ENCODE measurements at regions not wholly inside any gene's neighbourhood (a gene's known extent, or its start where the extent isn't known, plus 50 kb on each side); places are given as distances from the start of the nearest gene placed in this dataset.
A peak's percentile ranks its signal among the peaks of the same experiment; 100 is the strongest.
"Not testable (repeated sequence)": the region's sequence is repeated elsewhere in the genome, so short reads cannot be mapped to it uniquely, and the experiment has no call there.

DNA sequence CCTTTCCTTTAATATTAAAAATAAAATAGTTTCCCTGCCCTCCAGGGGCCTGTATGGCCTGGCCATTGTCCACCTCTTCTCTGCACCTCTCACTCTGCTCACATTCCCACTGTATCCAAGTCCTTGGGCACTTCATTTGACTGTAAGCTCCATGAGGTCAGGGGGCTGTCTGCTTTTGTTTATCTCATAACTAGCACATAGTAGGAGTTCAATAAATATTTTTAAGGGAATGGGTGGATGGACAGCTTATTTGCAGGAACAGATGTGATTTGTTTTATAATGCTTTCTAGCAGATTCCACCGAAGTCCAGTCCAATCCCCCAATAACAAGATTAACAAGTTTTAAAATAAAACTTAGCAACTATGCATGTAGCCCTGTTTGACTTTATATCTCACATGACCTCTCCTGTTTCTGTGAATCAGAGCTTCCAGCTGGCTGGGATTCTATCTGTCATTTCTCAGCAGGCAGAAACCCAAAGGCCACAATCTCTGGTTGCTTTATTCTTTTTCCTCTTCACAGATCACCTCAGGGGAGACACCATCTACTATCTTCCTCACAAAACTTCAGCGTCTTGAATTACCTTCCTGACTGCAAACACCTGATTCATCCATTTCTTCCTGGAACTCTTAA is 123.0 kb upstream of the NR2F2 start:
- no peaks in the 10 kb centered on the region for H3K9me3 ChIP-seq (ENCODE audit: control insufficient read depth in 1 of 2, low read length in 2 of 2)
- H3K27me3 ChIP-seq (ENCODE audit: control insufficient read depth in 1 of 2, insufficient read depth in 2 of 2, low read length in 2 of 2), result no peaks in the 10 kb centered on the region
- no peak overlapping the region for H3K9ac ChIP-seq (ENCODE audit: low read depth in 1 of 2, low read length in 2 of 2)
- no peak overlapping the region for H3K4me3 ChIP-seq (ENCODE audit: low read depth in 1 of 2, low read length in 2 of 2)
- H3K36me3 ChIP-seq (ENCODE audit: control insufficient read depth in 1 of 2, insufficient read depth in 2 of 2, low read length in 2 of 2), result no peaks in the 10 kb centered on the region
- no peak overlapping the region for H3K27ac ChIP-seq (ENCODE audit: low read depth, low read length)
- peaks cover 0 to 5% of the 10 kb centered on the region in 2 donors for H3K4me1 ChIP-seq (ENCODE audit: control insufficient read depth in 1 of 2, insufficient read depth in 2 of 2, low read length in 2 of 2)

DNA sequence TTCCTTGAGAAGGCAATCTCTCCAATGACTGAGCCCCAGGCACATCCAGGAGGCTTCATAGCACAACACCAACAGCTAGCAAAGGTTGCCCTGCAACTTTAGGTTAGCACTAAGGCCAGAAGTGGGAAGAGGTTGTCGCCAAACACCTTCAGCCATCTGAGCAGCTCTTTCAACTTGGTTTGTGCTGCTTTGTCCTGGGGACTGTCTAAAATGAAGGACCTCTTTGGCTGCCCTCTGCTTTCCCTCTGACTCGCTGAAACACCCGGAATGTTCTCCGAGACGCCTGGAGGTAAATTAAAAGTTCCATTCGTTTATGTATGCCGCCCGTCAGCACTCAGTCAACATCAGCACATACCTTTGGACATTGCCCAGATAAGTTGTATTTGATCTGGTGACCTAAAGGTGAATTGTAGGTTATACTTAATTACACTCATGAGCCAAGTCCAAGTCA is 121.2 kb upstream of the NR2F2 start:
- Histone ChIP-seq H3K27ac (ENCODE audit: low read depth, low read length) (peak overlapping the region; percentile 11), H3K9ac (ENCODE audit: low read depth in 1 of 2, low read length in 2 of 2) (no peak overlapping the region), H3K36me3 (ENCODE audit: control insufficient read depth in 1 of 2, insufficient read depth in 2 of 2, low read length in 2 of 2) (no peaks in the 10 kb centered on the region), H3K9me3 (ENCODE audit: control insufficient read depth in 1 of 2, low read length in 2 of 2) (no peaks in the 10 kb centered on the region), H3K4me1 (ENCODE audit: control insufficient read depth in 1 of 2, insufficient read depth in 2 of 2, low read length in 2 of 2) (peaks cover 0 to 5% of the 10 kb centered on the region in 2 donors), H3K4me3 (ENCODE audit: low read depth in 1 of 2, low read length in 2 of 2) (no peak overlapping the region), H3K27me3 (ENCODE audit: control insufficient read depth in 1 of 2, insufficient read depth in 2 of 2, low read length in 2 of 2) (no peaks in the 10 kb centered on the region)

DNA sequence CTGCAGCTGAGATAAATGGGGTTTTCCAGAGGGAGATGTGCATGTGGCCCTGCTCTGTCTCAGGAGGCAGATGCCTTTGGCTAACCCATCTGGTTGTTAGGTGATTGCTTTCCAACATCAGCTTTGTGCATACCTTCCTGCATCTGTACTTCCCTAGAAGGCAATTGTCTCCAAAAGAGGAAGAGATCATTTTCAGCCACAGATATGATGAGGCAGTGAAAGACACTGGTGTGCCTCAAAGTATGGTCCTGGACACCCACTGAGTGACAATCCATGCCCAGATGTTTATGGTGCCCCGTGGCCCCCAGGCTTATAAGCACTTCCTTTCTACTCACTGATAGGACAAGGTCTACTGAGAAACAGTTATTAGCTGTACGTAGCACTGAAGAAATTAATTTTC is 117.5 kb upstream of the NR2F2 start:
- Histone ChIP-seq H3K4me3 (ENCODE audit: low read depth in 1 of 2, low read length in 2 of 2) (no peak overlapping the region), H3K36me3 (ENCODE audit: control insufficient read depth in 1 of 2, insufficient read depth in 2 of 2, low read length in 2 of 2) (no peaks in the 10 kb centered on the region)

DNA sequence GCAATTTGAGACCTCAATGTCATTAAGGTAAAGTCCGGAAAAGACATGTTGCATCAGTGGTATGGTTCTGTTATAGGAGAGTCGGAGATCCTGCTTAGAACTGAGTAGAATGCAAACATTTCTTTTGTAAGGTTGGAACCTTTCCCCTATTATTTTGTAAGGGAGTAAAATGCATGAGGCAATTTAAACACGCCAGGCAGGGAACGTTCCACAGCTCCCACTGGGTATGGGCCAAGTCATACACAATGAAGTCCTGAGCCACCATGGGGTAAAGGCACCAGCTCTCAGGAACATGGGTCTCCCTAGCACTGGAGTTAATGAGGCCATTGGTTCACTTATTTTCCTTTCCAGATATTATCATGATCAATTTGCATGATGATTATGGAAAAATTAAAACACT is 116.6 kb upstream of the NR2F2 start:
- Histone ChIP-seq H3K27ac (ENCODE audit: low read depth, low read length) (no peak overlapping the region), H3K4me1 (ENCODE audit: control insufficient read depth in 1 of 2, insufficient read depth in 2 of 2, low read length in 2 of 2) (peaks cover 0 to 5% of the 10 kb centered on the region in 2 donors), H3K4me3 (ENCODE audit: low read depth in 1 of 2, low read length in 2 of 2) (no peak overlapping the region), H3K9me3 (ENCODE audit: control insufficient read depth in 1 of 2, low read length in 2 of 2) (no peaks in the 10 kb centered on the region), H3K9ac (ENCODE audit: low read depth in 1 of 2, low read length in 2 of 2) (no peak overlapping the region), H3K27me3 (ENCODE audit: control insufficient read depth in 1 of 2, insufficient read depth in 2 of 2, low read length in 2 of 2) (no peaks in the 10 kb centered on the region), H3K36me3 (ENCODE audit: control insufficient read depth in 1 of 2, insufficient read depth in 2 of 2, low read length in 2 of 2) (no peaks in the 10 kb centered on the region)

More for the DNA sequence above, 117.5 kb upstream of the NR2F2 start:
- Histone ChIP-seq H3K27ac (ENCODE audit: low read depth, low read length) (no peak overlapping the region), H3K27me3 (ENCODE audit: control insufficient read depth in 1 of 2, insufficient read depth in 2 of 2, low read length in 2 of 2) (no peaks in the 10 kb centered on the region), H3K9ac (ENCODE audit: low read depth in 1 of 2, low read length in 2 of 2) (no peak overlapping the region), H3K9me3 (ENCODE audit: control insufficient read depth in 1 of 2, low read length in 2 of 2) (no peaks in the 10 kb centered on the region), H3K4me1 (ENCODE audit: control insufficient read depth in 1 of 2, insufficient read depth in 2 of 2, low read length in 2 of 2) (peaks cover 0 to 5% of the 10 kb centered on the region in 2 donors)

DNA sequence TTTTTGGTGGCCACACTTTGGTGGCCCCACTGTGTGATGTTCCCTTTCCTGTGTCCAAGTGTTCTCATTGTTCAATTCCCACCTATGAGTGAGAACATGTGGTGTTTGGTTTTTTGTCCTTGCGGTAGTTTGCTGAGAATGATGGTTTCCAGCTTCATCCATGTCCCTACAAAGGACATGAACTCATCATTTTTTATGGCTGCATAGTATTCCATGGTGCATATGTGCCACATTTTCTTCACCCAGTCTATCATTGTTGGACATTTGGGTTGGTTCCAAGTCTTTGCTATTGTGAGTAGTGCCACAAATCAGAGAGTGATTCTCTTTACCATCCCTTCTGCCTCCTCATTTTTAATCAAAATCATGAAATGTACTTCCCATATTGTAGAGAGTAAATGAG is 114.0 kb upstream of the NR2F2 start:
- not testable (repeated sequence) for H3K4me3 ChIP-seq (ENCODE audit: low read depth in 1 of 2, low read length in 2 of 2); H3K4me1 ChIP-seq (ENCODE audit: control insufficient read depth in 1 of 2, insufficient read depth in 2 of 2, low read length in 2 of 2); H3K9ac ChIP-seq (ENCODE audit: low read depth in 1 of 2, low read length in 2 of 2)

DNA sequence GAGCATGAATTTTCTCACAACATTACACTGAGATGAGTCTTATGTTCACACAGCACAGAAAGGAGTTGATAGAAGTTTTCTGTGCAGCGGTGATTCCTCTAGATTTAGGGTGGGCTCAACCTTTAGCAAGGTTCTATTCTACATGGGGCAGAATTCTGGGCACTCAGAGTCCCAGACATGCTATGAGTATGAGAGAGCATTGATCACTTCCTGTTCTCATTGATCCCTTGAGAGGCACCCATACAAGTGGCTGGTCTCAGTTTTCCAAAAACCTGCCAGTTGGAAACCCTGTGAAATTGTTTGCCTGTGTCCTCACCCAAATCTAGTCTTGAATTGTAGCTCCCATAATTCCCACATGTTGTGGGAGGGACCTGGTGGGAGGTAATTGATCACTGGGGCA is 112.5 kb upstream of the NR2F2 start:
- Histone ChIP-seq H3K36me3 (ENCODE audit: control insufficient read depth in 1 of 2, insufficient read depth in 2 of 2, low read length in 2 of 2) (no peaks in the 10 kb centered on the region), H3K27ac (ENCODE audit: low read depth, low read length) (no peak overlapping the region), H3K4me3 (ENCODE audit: low read depth in 1 of 2, low read length in 2 of 2) (no peak overlapping the region), H3K4me1 (ENCODE audit: control insufficient read depth in 1 of 2, insufficient read depth in 2 of 2, low read length in 2 of 2) (no peaks in the 10 kb centered on the region), H3K9ac (ENCODE audit: low read depth in 1 of 2, low read length in 2 of 2) (no peak overlapping the region), H3K27me3 (ENCODE audit: control insufficient read depth in 1 of 2, insufficient read depth in 2 of 2, low read length in 2 of 2) (no peaks in the 10 kb centered on the region), H3K9me3 (ENCODE audit: control insufficient read depth in 1 of 2, low read length in 2 of 2) (no peaks in the 10 kb centered on the region)

More for the DNA sequence above, 114.0 kb upstream of the NR2F2 start:
- H3K27me3 ChIP-seq (ENCODE audit: control insufficient read depth in 1 of 2, insufficient read depth in 2 of 2, low read length in 2 of 2); H3K36me3 ChIP-seq (ENCODE audit: control insufficient read depth in 1 of 2, insufficient read depth in 2 of 2, low read length in 2 of 2); H3K9me3 ChIP-seq (ENCODE audit: control insufficient read depth in 1 of 2, low read length in 2 of 2); H3K27ac ChIP-seq (ENCODE audit: low read depth, low read length): not testable (repeated sequence)

DNA sequence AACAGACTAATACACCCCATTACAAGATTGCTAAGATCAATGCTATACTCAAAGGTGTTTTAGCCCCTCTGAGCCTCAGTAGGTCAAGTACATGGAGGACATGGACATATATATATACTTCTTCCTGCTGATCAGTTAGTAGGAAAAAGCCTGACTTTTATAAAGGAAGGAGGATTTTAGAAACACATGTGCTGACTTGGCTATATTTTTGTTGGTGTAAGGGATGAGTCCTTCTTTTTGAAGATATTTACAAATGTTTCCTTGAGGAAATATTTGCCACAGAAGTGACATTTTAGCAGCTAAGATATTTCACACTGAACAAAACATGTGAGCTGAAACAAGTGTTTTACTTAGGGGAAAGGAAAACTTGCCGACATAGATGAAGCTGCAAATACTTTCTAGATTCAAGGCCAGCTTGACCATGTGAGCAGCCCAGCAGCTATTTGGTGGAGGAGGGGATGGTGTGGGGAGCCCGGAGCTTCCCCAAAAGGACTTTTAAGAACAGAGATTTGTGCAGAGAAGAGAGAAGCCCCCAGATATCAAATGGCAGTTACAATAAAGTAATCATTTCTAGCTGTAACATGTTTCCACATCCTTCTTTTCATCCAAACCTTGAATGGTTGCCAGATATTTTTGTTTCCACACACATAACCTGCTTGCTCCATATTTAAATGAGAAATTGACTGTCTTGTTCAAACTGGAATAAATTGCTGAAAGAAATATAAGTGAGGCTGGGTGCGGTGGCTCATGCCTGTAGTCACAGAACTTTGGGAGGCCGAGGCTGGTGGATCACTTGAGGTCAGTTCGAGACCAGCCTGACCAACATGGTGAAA is 111.7 kb upstream of the NR2F2 start:
- Histone ChIP-seq H3K27ac (ENCODE audit: low read depth, low read length) (no peak overlapping the region), H3K9ac (ENCODE audit: low read depth in 1 of 2, low read length in 2 of 2) (no peak overlapping the region), H3K9me3 (ENCODE audit: control insufficient read depth in 1 of 2, low read length in 2 of 2) (no peaks in the 10 kb centered on the region), H3K36me3 (ENCODE audit: control insufficient read depth in 1 of 2, insufficient read depth in 2 of 2, low read length in 2 of 2) (no peaks in the 10 kb centered on the region), H3K27me3 (ENCODE audit: control insufficient read depth in 1 of 2, insufficient read depth in 2 of 2, low read length in 2 of 2) (no peaks in the 10 kb centered on the region), H3K4me1 (ENCODE audit: control insufficient read depth in 1 of 2, insufficient read depth in 2 of 2, low read length in 2 of 2) (no peaks in the 10 kb centered on the region), H3K4me3 (ENCODE audit: low read depth in 1 of 2, low read length in 2 of 2) (no peak overlapping the region)

DNA sequence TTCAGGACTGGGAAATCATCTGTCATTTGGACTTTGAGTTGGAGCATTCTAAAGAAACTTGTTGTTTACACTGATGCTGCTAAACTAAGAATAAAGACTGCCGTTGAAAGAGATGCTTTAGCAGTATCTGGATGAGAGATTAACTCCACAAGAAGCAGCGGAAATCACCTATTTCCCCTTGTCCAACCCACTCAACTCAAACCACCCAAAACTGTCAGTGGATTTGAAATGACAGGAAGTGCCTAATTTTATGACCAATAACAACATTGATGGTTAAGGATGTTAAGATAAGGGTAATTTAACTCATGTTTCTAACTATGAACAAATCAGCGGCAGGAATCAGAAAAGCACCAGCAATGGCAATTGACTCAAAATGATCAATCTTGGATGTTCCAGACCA is 110.8 kb upstream of the NR2F2 start:
- Histone ChIP-seq H3K9ac (ENCODE audit: low read depth in 1 of 2, low read length in 2 of 2) (no peak overlapping the region), H3K9me3 (ENCODE audit: control insufficient read depth in 1 of 2, low read length in 2 of 2) (no peaks in the 10 kb centered on the region), H3K4me1 (ENCODE audit: control insufficient read depth in 1 of 2, insufficient read depth in 2 of 2, low read length in 2 of 2) (no peaks in the 10 kb centered on the region), H3K36me3 (ENCODE audit: control insufficient read depth in 1 of 2, insufficient read depth in 2 of 2, low read length in 2 of 2) (no peaks in the 10 kb centered on the region), H3K4me3 (ENCODE audit: low read depth in 1 of 2, low read length in 2 of 2) (no peak overlapping the region), H3K27me3 (ENCODE audit: control insufficient read depth in 1 of 2, insufficient read depth in 2 of 2, low read length in 2 of 2) (no peaks in the 10 kb centered on the region), H3K27ac (ENCODE audit: low read depth, low read length) (no peak overlapping the region)

DNA sequence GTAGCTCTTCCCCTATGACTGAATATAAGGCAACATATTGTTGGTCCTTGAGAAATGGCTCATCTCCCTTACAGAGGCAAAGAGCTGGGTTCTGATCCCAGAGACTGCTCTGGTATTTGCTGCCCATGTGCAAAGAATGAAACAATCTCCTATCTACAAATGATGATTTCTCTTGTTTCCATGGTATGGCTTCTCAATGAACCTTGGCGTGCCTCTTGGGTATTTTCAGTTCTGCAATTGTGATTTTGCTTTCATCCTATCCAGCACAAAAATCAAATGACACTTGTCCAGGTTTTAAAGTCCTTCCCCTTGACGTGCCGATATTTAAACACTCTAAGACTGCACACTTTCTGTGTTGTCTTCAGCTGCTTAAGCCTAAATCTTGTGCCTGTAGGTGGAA is 109.8 kb upstream of the NR2F2 start:
- H3K27ac ChIP-seq (ENCODE audit: low read depth, low read length), result no peak overlapping the region

DNA sequence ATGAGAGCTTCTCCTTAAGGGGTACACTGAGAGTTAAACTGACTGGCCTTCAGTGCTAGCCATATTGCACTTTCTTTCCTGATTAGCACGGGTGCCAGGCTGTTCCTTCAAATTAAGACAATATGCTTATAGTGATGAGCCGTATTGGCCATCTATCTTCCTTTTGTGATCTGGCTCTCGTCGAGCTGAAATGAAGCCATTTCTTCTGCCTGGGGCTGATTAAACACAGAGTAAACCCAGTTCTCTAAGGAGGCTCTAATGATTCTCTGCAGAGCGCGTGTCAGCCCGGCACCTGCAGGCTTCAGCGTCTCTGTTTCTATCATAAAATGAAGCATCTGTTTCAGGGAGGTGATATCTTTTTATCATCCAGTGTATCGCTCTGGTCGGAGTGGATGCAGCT is 107.5 kb upstream of the NR2F2 start:
- Histone ChIP-seq H3K9me3 (ENCODE audit: control insufficient read depth in 1 of 2, low read length in 2 of 2) (no peaks in the 10 kb centered on the region), H3K27me3 (ENCODE audit: control insufficient read depth in 1 of 2, insufficient read depth in 2 of 2, low read length in 2 of 2) (no peaks in the 10 kb centered on the region), H3K36me3 (ENCODE audit: control insufficient read depth in 1 of 2, insufficient read depth in 2 of 2, low read length in 2 of 2) (no peaks in the 10 kb centered on the region), H3K4me3 (ENCODE audit: low read depth in 1 of 2, low read length in 2 of 2) (no peak overlapping the region), H3K27ac (ENCODE audit: low read depth, low read length) (no peak overlapping the region), H3K9ac (ENCODE audit: low read depth in 1 of 2, low read length in 2 of 2) (no peak overlapping the region), H3K4me1 (ENCODE audit: control insufficient read depth in 1 of 2, insufficient read depth in 2 of 2, low read length in 2 of 2) (no peaks in the 10 kb centered on the region)

More for the DNA sequence above, 109.8 kb upstream of the NR2F2 start:
- Histone ChIP-seq H3K4me1 (ENCODE audit: control insufficient read depth in 1 of 2, insufficient read depth in 2 of 2, low read length in 2 of 2) (no peaks in the 10 kb centered on the region), H3K27me3 (ENCODE audit: control insufficient read depth in 1 of 2, insufficient read depth in 2 of 2, low read length in 2 of 2) (no peaks in the 10 kb centered on the region), H3K36me3 (ENCODE audit: control insufficient read depth in 1 of 2, insufficient read depth in 2 of 2, low read length in 2 of 2) (no peaks in the 10 kb centered on the region), H3K9ac (ENCODE audit: low read depth in 1 of 2, low read length in 2 of 2) (no peak overlapping the region), H3K9me3 (ENCODE audit: control insufficient read depth in 1 of 2, low read length in 2 of 2) (no peaks in the 10 kb centered on the region), H3K4me3 (ENCODE audit: low read depth in 1 of 2, low read length in 2 of 2) (no peak overlapping the region)

Data from duodenal mucosa (tissue), 2 donors.